DMS79 (cell line): ENCODE measurements at regions not wholly inside any gene's neighbourhood (a gene's known extent, or its start where the extent isn't known, plus 50 kb on each side); places are given as distances from the start of the nearest gene placed in this dataset.
"Not testable (repeated sequence)": the region's sequence is repeated elsewhere in the genome, so short reads cannot be mapped to it uniquely, and the experiment has no call there.

ENCODE experiments used
- DNase-seq: peaks from one replicate; lab custom pipeline; 2025; lab: John Stamatoyannopoulos, UW

DNA sequence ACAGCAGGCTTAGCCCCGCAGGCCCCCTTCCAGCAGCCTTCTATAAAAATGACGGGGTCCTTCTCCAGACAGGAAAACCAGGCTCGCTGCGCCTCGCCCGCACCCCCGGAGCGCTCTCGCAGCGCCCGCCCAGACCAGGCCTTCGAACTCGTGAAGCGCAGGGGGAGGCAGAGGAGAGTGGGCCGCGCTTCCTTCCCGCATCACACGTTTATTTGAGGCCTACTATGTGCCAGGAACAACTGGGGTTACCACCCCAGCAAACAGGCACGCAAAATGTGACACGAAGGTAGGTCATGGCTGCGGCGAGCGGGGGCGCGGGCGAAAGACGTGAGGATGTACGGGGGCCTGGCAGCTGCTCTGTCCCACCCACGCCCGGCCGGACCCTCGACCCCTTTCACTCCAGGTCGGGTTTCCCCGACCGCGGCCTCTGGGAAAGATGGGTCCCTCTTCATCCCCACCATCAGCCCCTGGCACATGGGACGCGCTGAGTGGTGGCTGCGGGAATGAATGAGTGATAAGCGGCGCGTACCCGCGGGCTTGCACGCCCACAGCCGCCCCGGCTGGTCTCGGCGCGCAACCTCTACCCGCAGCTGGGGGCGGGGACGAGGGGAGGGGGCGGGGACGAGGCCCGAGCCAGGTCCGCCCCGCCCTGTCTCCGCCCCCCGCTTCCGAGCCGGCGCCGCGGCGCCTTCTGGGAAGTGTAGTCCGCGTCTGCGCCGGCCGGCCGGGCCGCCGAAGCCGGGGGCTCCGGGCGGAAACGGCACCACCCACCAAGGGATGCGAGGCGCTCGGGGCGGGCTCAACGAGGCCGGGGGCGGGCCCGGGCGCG lies 59.1 kb downstream of the ZNF467 start:
- peak; percentile 46 for DNase-seq

DNA sequence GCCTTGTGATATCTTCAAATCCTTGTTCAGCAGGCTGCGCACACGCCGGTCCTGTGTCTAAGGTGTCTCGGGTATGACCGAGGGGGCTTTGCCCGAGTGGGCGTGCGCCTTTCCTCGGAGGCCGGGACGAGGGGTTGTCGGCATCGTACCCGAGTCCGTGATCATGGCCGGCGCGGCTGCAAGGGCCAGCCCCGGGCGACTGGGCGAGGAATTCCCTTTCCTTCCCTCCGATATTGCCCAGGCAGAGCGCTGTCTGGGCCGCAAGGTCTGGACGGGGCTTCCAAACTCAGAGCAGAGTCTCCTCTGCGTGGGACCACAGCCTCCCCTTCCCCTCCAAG lies 59.7 kb downstream of the ZNF467 start:
- no peak for DNase-seq

- DNase-seq: no peak
Observed at GRCh38 chr7:149713061-149713730, 60.2 kb downstream of the ZNF467 start.

DNA sequence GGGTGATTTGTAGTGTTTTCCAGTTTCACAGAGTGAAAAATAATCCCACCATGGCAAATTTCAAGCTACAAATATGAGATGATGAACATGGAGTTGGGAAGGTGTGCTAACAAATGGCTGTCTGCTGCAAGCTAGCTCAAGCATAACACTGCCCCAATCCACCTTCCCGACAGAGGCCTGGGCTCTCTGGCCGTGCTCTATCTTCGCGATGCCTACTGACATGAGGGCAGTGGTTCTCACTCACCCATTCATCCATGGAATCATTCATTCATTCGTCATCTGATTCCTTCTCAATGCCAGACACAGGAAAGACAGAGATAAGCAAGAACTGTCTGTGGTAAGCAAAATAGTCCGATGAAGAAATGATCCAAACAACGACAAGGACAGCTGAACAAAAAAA lies 65.4 kb downstream of the ZNF467 start:
- DNase-seq: no peak

DNA sequence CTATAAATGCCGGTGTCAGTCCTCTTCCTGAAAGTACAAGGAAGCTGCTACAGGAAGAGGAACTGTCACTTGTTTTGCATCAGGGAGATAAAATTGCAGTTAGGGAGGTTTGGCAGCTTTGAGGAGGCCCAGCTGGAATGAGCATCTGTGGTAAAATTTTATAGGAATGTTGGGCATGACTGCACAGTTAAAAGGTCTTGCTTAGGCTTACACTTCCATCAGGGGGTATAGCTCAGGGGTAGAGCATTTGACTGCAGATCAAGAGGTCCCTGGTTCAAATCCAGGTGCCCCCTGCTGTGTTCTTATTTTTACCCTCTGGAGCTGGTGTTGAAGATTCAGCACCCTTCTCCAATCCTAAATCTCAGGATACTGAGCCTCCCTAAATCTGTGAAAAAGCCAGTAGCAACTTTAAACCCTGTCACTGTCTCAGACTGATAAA lies 65.9 kb downstream of the ZNF467 start:
- DNase-seq: no peak

GRCh38 chr7:149706398-149706797 lies 67.0 kb downstream of the ZNF467 start:
- no peak for DNase-seq

GRCh38 chr7:149704507-149704906 lies 68.9 kb downstream of the ZNF467 start:
- DNase-seq: no peak

GRCh38 chr7:149703044-149703650 lies 70.2 kb downstream of the ZNF467 start:
- DNase-seq: no peak

GRCh38 chr7:149701495-149702240 lies 71.7 kb downstream of the ZNF467 start:
- DNase-seq: no peak

DNA sequence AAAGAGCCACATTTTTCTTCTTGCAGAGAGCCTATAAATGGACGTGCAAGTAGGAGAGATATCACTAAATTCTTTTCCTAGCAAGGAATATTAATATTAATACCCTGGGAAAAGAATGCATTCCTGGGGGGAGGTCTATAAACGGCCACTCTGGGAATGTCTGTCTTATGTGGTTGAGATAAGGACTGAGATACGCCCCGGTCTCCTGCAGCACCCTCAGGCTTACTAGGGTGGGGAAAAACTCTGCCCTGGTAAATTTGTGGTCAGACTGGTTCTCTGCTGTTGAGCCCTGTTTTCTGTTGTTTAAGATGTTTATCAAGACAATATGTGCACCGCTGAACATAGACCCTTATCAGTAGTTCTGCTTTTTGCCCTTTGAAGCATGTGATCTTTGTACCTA lies 75.6 kb downstream of the ZNF467 start:
- not testable (repeated sequence) for DNase-seq

GRCh38 chr7:149696280-149696679 lies 77.1 kb downstream of the ZNF467 start:
- no peak for DNase-seq

- DNase-seq: no peak
Observed at GRCh38 chr7:149692557-149692982, 80.8 kb downstream of the ZNF467 start.

- no peak for DNase-seq
Observed at GRCh38 chr7:149692056-149692455, 81.3 kb downstream of the ZNF467 start.

GRCh38 chr7:149690688-149691446 lies 82.5 kb downstream of the ZNF467 start:
- no peak for DNase-seq

GRCh38 chr7:149689291-149689721 lies 84.1 kb downstream of the ZNF467 start:
- DNase-seq: no peak

DNA sequence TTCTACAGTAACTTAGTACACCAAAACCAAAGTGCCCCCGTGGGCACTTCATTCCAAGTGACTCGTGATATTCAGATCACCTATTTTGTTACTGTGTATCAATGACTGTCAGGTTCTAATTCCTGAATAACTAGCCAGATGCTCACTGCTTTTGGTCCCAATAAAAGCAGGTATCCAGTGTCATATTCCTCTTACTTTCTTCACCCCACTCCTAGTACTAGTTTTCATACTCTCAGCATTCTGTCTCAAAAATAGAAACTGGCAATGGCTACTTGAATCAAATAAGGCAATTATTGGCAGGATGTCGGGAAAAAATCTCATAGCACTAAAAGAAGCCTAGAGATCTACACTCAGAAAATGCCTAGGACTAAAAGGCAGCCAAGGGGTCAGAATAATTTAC lies 84.6 kb downstream of the ZNF467 start:
- no peak for DNase-seq

GRCh38 chr7:149687820-149688219 lies 85.6 kb downstream of the ZNF467 start:
- DNase-seq: peak; percentile 5

- DNase-seq: no peak
Observed at GRCh38 chr7:149686449-149686848, 86.9 kb downstream of the ZNF467 start.

DNA sequence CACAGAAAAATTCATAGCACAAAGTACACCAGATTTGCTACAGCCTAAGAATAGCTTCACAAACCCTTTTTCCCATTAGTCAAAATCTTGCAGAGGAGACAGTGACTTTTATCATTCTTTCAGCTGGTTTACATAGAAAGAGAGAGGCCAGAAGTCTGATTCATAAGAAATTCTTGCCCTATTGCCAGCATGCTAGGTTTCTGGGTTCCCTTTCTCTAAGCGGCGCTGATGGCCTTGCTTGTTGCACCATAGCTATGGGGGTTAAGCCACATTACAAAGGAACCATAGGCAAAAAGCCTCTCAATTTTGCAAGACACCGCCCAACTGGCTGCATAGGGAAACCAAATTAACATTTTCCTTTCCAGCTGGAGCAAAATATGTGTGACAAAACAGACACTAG lies 87.4 kb downstream of the ZNF467 start:
- DNase-seq: no peak

- no peak for DNase-seq
Observed at GRCh38 chr7:149685455-149685854, 87.9 kb downstream of the ZNF467 start.

- no peak for DNase-seq
Observed at GRCh38 chr7:149683898-149684297, 89.5 kb downstream of the ZNF467 start.

DNA sequence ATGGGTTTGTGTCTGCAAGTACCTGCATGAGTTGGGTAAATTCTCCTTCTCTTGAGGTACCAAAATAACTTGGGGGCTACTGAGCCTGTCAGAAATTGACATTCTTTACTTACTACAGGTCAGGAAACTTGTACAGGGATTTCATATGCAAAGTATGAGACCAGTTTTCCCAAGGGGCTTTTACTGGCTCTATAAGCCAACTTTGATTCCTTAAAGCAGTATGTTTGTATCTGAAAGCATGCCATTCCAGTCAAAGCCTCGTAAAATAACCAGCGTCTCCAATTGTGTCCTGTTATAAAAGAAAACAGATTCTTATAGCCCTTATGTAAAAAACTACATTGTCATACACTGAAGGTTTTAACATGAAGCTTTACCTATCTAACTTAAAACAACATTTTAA lies 90.2 kb downstream of the ZNF467 start:
- DNase-seq: no peak
